CMK (cell line): ENCODE measurements at regions not wholly inside any gene's neighbourhood (a gene's known extent, or its start where the extent isn't known, plus 50 kb on each side); places are given as distances from the start of the nearest gene placed in this dataset.

Experiments used
- DNase-seq: peaks from one replicate; pipeline ENCODE4 v3.0.0-alpha.2; 2010; ENCODE audit warnings: low read depth

GRCh38 chr11:26777372-26777808, 55.5 kb upstream of the SLC5A12 start:
- no peak for DNase-seq

DNA sequence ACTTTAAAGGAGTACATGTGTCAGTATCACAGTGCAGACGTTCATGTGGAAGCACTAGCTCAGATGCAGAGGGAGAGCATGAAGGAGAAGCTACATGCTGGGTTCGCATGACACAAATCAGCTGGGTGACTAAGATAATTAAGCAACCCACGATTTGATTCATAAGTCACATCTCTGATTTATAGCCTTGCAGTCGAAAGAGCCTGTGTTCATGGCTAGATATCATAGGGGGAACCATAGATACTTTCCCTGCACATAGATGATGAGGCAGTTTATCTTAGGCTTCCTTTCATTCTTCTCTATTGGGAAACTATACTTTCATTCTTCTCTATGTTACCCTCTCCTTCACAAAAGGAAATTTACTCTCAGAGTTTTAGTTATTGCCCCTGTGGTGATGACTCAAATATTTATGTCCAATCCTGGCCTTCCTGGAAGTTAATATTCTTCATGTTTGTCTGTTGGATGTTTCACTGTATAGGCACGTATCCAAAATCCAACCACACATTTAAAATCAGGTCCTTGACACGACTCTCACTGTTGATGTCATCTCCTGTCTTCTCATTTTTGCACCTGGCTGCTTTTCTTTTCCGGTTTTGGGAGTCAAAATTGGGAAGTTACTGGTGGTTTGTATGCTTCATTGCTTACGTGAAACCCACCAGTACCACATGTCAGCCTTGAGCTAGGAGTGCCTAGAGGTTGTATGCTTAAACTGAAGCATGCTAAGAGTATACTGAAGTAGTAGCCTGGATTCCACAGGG, 56.3 kb upstream of the SLC5A12 start:
- DNase-seq: no peak

DNA sequence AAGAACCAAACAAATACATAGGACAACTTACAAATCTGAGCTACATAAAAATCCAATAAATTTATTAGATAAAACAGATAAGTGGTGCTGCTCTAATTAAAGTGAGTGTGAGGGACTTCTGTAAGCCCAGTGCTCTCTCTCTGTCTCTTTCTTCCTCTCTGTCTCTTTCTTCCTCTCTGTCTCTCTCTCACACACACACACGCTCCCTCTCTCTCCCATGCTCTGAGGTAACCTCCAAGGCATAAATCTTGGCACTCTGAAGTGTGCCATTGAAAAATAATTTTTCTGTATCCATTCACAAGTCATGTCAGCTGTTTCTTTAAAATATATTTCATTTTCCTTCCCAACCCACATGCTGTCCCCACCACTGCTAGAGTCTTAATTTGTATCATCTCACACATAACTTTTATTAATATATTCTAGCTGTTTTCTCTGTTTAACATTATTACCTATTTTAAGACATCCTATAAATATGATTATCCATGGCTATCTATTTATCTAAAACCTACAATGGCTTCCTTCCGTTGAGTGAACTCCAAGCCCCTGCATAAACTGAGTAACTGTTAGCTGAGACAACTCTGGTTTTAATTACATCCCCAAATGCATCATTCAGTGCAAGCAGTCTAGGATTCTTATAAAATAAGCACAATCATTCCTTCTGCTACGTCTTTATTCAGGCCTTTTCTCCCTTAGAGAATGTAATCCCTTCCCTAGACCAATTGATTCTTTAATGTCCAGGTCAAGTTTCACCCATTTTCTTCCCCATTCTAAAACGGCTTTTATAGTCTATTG, 57.4 kb upstream of the SLC5A12 start:
- DNase-seq: no peak

DNA sequence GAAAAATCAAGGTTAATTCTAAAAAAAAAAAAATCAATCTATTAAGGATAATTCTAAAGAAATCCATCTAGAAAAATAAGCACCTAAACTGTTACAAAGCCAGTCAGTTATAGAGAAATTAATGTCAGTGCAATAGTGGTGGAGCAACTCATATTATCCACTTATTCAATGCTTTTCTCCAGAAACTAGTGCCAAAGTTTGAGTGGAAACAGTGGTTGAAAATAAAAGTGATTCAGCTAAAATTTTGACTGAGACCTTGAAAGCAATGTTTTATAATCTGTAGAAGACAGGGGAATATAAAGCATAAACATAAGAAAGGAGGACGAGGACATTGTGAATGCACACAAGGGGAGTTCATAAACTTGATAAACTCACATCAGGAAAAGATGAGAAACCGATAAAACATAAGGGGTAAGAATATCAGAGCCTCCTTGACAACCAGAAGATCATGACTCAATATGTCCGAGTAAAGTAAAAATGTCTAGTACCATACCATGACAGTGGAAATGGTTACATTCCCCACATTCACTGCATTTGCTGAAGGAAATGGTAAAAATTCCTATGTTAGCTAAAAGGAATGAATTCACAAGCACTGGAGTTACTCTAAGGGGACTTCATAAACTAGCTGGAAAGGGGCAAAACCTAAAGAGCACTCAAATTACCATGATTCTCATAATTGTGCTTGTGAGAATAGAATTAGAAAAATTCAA, 58.7 kb upstream of the SLC5A12 start:
- no peak for DNase-seq

GRCh38 chr11:26782220-26782965, 60.5 kb upstream of the SLC5A12 start:
- no peak for DNase-seq

GRCh38 chr11:26783997-26784396, 62.1 kb upstream of the SLC5A12 start:
- no peak for DNase-seq

GRCh38 chr11:26790738-26791137, 68.9 kb upstream of the SLC5A12 start:
- DNase-seq: no peak

DNA sequence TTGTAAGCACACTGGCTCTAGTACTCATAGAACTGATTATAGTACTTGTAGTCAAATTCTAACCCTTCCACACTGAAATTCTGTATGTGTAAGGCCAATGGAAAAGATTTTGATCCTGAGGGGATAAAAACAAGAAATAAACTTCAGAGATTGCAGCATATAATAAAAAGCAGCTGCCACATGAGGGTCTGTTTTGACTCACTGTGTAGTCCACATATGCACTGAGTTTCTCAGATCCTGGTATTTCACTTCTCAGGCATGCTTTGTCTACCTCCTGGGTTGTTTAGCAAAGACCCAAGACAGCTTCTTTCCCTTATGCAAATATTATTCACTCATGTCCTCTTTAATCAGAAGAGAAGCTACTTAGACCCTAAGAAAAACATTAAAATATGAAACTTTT, 71.1 kb upstream of the SLC5A12 start:
- DNase-seq: no peak

DNA sequence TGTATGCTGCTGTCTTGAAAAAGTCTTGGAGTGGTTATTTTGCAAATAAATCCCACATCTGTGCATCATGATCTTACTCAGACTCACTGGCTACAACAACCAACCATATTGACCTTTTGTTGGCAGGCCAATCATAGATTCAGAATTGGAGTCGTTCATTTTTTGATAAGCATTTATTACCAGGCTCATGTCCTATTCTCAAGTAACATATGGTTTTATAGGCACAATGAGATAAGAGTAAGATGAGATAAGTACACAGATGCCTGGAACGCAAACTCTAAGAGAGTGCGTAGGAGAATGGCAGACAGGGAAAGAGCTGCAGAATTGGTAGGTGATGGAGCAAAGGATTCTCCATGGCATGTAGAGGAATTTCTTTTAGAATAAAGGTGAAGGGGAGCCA, 71.6 kb upstream of the SLC5A12 start:
- no peak for DNase-seq

DNA sequence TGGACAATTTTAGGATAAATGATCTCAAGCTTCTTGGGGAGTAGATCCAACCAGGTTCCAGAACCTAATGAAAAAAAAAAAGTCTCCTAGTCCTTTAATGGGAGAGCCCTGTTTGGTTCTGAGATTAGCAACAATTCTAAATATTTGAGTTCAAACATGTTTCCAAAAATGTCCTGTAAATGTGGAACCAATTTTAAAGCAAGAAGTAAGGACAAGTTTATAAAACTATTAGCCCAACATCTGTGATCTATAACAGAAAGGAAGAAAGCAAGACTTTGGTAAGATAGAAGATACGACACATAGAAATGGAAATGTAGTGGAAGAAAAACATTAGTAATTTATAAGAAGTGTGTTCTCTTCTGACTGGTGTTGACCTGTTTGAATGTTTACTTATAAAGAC, 79.7 kb upstream of the SLC5A12 start:
- no peak for DNase-seq

DNA sequence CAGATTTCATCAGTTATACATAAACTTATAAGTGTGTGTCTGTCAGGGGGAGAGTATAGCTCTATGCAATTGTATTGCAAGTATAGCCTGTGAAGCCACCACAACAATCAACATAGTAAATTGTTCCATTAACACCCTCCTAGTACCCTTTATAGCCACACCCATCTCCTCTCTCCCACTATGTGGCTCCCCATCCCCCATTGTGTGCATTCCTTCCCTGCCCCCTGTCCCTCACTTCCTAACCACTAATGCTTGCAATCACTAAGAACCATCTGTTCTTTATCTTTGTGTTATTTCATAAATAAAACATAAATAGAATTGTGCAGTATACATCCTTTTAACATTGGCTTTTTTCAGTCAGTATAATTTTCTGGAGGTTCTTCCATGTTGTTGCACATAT, 83.1 kb upstream of the SLC5A12 start:
- DNase-seq: peak; percentile 58

GRCh38 chr11:26806219-26806618, 84.4 kb upstream of the SLC5A12 start:
- no peak for DNase-seq

- DNase-seq: no peak
Measured at GRCh38 chr11:26820739-26821138, 98.9 kb upstream of the SLC5A12 start.

GRCh38 chr11:26823963-26824362, 102.1 kb upstream of the SLC5A12 start:
- no peak for DNase-seq

DNA sequence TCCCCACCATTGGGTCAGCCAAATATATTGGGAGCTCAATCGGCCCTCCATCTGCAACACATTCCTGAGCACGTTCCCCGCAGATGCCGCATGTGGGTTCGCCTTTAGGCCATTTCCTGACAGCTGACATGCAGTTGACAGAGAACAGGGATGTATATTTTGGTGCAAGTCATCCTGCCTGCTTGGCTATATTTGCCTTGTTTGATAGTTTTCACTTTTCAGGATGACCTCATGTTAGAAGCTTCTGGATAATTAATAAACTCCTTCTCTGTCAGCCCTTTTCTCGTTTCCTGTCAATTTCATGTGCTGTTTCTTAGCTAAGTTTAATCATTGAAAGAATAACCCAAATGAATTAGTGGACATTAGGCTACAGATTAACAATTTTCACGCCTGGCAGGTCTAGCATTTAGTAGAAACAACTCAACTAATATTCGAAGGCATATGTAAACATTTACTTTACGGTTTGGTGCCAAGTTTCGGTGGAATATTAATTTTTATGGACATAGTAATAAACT, 105.8 kb upstream of the SLC5A12 start:
- DNase-seq: no peak

GRCh38 chr11:26828288-26828687, 106.4 kb upstream of the SLC5A12 start:
- DNase-seq: no peak

- no peak for DNase-seq
Measured at GRCh38 chr11:26830218-26830617, 108.4 kb upstream of the SLC5A12 start.

- DNase-seq: no peak
Measured at GRCh38 chr11:26830757-26831156, 108.9 kb upstream of the SLC5A12 start.

DNA sequence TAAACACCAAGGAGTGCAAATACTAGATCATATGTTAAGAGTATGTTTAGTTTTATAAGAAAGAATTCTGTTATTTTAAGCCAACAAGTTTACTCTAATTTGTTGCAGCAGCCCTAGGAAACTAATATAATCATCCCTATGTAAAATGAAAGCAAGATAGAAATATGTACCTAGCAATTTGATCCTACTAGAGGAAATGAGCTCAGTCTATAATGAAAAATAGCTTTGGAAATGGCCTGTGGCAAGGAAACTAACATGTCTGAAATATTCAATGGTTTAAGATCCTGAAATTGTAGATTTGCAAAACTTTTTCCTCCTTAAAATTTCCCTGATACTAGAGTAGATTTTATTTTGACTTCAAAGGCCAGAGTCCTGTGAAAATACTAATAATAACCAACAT, 112.7 kb upstream of the SLC5A12 start:
- no peak for DNase-seq

DNA sequence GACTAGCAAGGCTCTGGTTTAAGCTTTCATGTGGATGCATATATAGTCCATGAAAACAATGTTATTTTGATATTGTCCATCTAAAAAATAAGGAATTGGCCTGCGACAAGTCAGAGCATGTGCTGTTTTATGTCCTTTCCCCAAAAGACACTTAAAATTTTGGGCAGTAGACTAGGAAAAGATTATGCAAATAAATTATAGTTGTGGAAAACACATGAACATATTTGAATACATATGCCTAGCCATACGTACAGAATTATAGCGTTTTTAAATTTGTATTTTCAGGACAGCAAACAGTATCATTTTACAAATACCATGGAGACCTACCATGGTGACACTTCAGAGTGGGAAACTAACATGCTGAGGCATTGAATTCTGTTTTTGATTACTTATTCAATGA, 113.8 kb upstream of the SLC5A12 start:
- DNase-seq: no peak

DNA sequence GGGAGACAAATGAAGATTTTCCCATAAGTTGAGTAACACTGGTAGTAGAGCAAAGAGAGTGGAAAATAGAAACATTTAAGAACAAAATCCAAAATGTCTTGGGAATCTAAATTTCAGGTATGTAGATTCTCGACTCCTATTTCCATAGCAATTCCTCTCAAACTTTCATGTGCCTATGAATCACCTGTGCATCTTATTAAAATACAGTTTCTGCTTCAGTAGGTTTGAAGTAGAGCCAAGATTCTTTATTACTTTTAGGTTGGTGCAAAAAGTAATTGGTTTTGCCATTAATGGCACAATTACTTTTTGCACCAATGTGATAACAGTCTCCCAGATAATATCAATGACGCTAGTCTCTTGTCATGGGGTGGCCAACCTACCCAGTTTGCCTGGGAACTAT, 115.3 kb upstream of the SLC5A12 start:
- no peak for DNase-seq
